ENCODE measurements at regions not wholly inside any gene's neighbourhood (a gene's known extent, or its start where the extent isn't known, plus 50 kb on each side); places are given as distances from the start of the nearest gene placed in this dataset.

DNA sequence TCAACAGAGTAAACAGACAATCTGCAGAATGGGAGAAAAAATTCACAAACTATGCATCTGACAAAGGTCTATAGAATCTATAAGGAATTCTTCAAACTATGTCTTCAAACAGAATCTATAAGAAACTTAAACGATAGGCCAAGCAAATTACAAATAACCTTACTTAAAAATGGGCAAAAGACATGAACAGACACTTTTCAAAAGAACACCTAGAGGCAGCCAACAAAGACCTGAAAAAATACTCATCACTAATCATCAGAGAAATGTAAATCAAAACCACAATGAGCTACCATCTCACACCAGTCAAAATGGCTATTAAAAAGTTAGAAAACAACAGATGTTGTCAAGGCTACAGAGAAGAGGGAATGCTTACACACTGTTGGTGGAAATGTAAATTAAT, 81.3 kb downstream of the ID4 start:
- TF ChIP-seq, protein P1, sequence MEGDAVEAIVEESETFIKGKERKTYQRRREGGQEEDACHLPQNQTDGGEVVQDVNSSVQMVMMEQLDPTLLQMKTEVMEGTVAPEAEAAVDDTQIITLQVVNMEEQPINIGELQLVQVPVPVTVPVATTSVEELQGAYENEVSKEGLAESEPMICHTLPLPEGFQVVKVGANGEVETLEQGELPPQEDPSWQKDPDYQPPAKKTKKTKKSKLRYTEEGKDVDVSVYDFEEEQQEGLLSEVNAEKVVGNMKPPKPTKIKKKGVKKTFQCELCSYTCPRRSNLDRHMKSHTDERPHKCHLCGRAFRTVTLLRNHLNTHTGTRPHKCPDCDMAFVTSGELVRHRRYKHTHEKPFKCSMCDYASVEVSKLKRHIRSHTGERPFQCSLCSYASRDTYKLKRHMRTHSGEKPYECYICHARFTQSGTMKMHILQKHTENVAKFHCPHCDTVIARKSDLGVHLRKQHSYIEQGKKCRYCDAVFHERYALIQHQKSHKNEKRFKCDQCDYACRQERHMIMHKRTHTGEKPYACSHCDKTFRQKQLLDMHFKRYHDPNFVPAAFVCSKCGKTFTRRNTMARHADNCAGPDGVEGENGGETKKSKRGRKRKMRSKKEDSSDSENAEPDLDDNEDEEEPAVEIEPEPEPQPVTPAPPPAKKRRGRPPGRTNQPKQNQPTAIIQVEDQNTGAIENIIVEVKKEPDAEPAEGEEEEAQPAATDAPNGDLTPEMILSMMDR (IDR thresholded peaks at IDR 0.05) = no peak
- no peak for TF ChIP-seq POLR2A (IDR thresholded peaks at IDR 0.05)
